IPS-20b (cell line): ENCODE measurements at regions not wholly inside any gene's neighbourhood (a gene's known extent, or its start where the extent isn't known, plus 50 kb on each side); places are given as distances from the start of the nearest gene placed in this dataset.
"Not testable (repeated sequence)": the region's sequence is repeated elsewhere in the genome, so short reads cannot be mapped to it uniquely, and the experiment has no call there.

Experiments
- H3K27ac ChIP-seq: one replicate; pipeline ENCODE4 v1.5.1; 2013; ENCODE audit warnings: low read length
- H3K27me3 ChIP-seq: 2 replicates; pipeline ENCODE4 v1.6.1; 2013; ENCODE audit warnings: mild to moderate bottlenecking, low read length, inconsistent platforms; ENCODE audit not compliant: insufficient read depth
- H3K36me3 ChIP-seq: 2 replicates; pipeline ENCODE4 v1.6.1; 2013; ENCODE audit warnings: low read depth, mild to moderate bottlenecking, inconsistent platforms, low read length, moderate library complexity; ENCODE audit not compliant: insufficient read depth
- H3K4me1 ChIP-seq: 2 replicates; pipeline ENCODE4 v1.6.1; 2013; ENCODE audit warnings: mild to moderate bottlenecking, control low read depth, inconsistent platforms, low read length, moderate library complexity; ENCODE audit not compliant: insufficient read depth
- H3K4me3 ChIP-seq: 2 replicates; pipeline ENCODE4 v1.5.1; 2013; ENCODE audit warnings: mild to moderate bottlenecking, low read length, inconsistent platforms
- H3K9ac ChIP-seq: 2 replicates; pipeline ENCODE4 v1.6.1; 2013; ENCODE audit warnings: low read depth, mild to moderate bottlenecking, inconsistent platforms, low read length, moderate library complexity
- H3K9me3 ChIP-seq: 2 replicates; pipeline ENCODE4 v1.6.1; 2013; ENCODE audit warnings: mild to moderate bottlenecking, low read depth, low read length, inconsistent platforms; ENCODE audit not compliant: insufficient read depth

GRCh38 chr4:131683314-131683713, 1465.8 kb upstream of the PCDH10 start:
- not testable (repeated sequence) for H3K27ac ChIP-seq, H3K27me3 ChIP-seq, H3K4me3 ChIP-seq, H3K9ac ChIP-seq, H3K36me3 ChIP-seq, H3K4me1 ChIP-seq
- H3K9me3 ChIP-seq = peaks cover 26% of the 10 kb centered on the region

- Histone ChIP-seq H3K4me3 (no peak overlapping the region), H3K27me3 (no peaks in the 10 kb centered on the region), H3K4me1 (no peaks in the 10 kb centered on the region), H3K27ac (no peak overlapping the region), H3K9me3 (peaks cover 3% of the 10 kb centered on the region; the same call in 1 of the 2 replicates), H3K9ac (no peak overlapping the region), H3K36me3 (no peaks in the 10 kb centered on the region)
These were observed 1427.2 kb upstream of the PCDH10 start for GRCh38 chr4:131721883-131722282.

GRCh38 chr4:131723069-131723468, 1426.0 kb upstream of the PCDH10 start:
- not testable (repeated sequence) for H3K27me3 ChIP-seq, H3K4me1 ChIP-seq, H3K4me3 ChIP-seq, H3K36me3 ChIP-seq, H3K9me3 ChIP-seq, H3K27ac ChIP-seq, H3K9ac ChIP-seq

GRCh38 chr4:131724847-131725246, 1424.2 kb upstream of the PCDH10 start:
- H3K9ac ChIP-seq, H3K4me3 ChIP-seq, H3K27me3 ChIP-seq, H3K4me1 ChIP-seq, H3K36me3 ChIP-seq, H3K9me3 ChIP-seq, H3K27ac ChIP-seq: not testable (repeated sequence)

- not testable (repeated sequence) for H3K9ac ChIP-seq, H3K4me1 ChIP-seq, H3K27ac ChIP-seq, H3K36me3 ChIP-seq, H3K4me3 ChIP-seq, H3K9me3 ChIP-seq, H3K27me3 ChIP-seq
These were observed 1423.6 kb upstream of the PCDH10 start for GRCh38 chr4:131725521-131725920.

GRCh38 chr4:131726940-131727339, 1422.2 kb upstream of the PCDH10 start:
- not testable (repeated sequence) for H3K36me3 ChIP-seq, H3K27me3 ChIP-seq, H3K4me3 ChIP-seq, H3K4me1 ChIP-seq, H3K27ac ChIP-seq, H3K9me3 ChIP-seq, H3K9ac ChIP-seq

- H3K4me1 ChIP-seq, H3K9me3 ChIP-seq, H3K27ac ChIP-seq, H3K9ac ChIP-seq, H3K36me3 ChIP-seq, H3K27me3 ChIP-seq, H3K4me3 ChIP-seq: not testable (repeated sequence)
These were observed 1421.7 kb upstream of the PCDH10 start for GRCh38 chr4:131727418-131727817.

- H3K27ac ChIP-seq, H3K9me3 ChIP-seq, H3K9ac ChIP-seq, H3K4me3 ChIP-seq, H3K4me1 ChIP-seq, H3K36me3 ChIP-seq, H3K27me3 ChIP-seq: not testable (repeated sequence)
These were observed 1419.9 kb upstream of the PCDH10 start for GRCh38 chr4:131729205-131729604.

GRCh38 chr4:131729716-131730398, 1419.2 kb upstream of the PCDH10 start:
- not testable (repeated sequence) for H3K9ac ChIP-seq, H3K27ac ChIP-seq, H3K36me3 ChIP-seq, H3K4me1 ChIP-seq, H3K27me3 ChIP-seq, H3K9me3 ChIP-seq, H3K4me3 ChIP-seq

- not testable (repeated sequence) for H3K4me1 ChIP-seq, H3K36me3 ChIP-seq, H3K27me3 ChIP-seq, H3K27ac ChIP-seq, H3K9me3 ChIP-seq, H3K4me3 ChIP-seq, H3K9ac ChIP-seq
These were observed 1418.5 kb upstream of the PCDH10 start for GRCh38 chr4:131730574-131730973.

GRCh38 chr4:131732034-131732630, 1417.0 kb upstream of the PCDH10 start:
- not testable (repeated sequence) for H3K9me3 ChIP-seq, H3K27ac ChIP-seq, H3K9ac ChIP-seq, H3K36me3 ChIP-seq, H3K27me3 ChIP-seq, H3K4me1 ChIP-seq, H3K4me3 ChIP-seq

- not testable (repeated sequence) for H3K27ac ChIP-seq, H3K9ac ChIP-seq, H3K4me3 ChIP-seq, H3K36me3 ChIP-seq, H3K4me1 ChIP-seq, H3K9me3 ChIP-seq, H3K27me3 ChIP-seq
These were observed 1414.8 kb upstream of the PCDH10 start for GRCh38 chr4:131734321-131734720.
